Neural progenitor cell (in vitro differentiated cells): ENCODE measurements at regions not wholly inside any gene's neighbourhood (a gene's known extent, or its start where the extent isn't known, plus 50 kb on each side); places are given as distances from the start of the nearest gene placed in this dataset.

Experiments
- EZH2 ChIP-seq: fragments of 200-600 bp; sonication (generic); IDR thresholded peaks from 2 replicates; pipeline ENCODE4 v1.6.1; 2017; ENCODE audit warnings: antibody characterized with exemption, mild to moderate bottlenecking, moderate library complexity
- TF ChIP-seq, protein P1 (sequence below): fragments of 200-600 bp; sonication (generic); IDR thresholded peaks from 2 replicates; pipeline ENCODE4 v1.5.1; 2017; ENCODE audit warnings: antibody characterized with exemption, mild to moderate bottlenecking

DNA sequence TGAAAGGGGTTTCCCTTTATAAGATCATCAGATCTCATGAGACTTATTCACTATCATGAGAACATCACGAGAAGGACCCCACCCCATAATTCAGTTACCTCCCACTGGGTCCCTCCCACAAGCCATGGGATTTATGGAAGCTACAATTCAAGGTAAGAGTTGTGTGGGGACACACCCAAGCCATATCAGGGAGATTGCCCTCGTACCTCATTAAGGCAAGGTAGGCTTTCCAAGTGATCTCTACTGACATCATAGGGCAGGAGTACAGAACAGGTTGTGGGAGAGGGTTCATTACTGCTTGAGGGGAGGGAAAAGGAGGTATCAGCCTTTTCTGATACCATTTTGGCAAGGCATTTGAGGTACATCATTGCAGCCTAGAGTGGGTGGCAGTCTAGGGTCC is 524.6 kb downstream of the PRKD1 start:
- TF ChIP-seq, protein P1, sequence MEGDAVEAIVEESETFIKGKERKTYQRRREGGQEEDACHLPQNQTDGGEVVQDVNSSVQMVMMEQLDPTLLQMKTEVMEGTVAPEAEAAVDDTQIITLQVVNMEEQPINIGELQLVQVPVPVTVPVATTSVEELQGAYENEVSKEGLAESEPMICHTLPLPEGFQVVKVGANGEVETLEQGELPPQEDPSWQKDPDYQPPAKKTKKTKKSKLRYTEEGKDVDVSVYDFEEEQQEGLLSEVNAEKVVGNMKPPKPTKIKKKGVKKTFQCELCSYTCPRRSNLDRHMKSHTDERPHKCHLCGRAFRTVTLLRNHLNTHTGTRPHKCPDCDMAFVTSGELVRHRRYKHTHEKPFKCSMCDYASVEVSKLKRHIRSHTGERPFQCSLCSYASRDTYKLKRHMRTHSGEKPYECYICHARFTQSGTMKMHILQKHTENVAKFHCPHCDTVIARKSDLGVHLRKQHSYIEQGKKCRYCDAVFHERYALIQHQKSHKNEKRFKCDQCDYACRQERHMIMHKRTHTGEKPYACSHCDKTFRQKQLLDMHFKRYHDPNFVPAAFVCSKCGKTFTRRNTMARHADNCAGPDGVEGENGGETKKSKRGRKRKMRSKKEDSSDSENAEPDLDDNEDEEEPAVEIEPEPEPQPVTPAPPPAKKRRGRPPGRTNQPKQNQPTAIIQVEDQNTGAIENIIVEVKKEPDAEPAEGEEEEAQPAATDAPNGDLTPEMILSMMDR = no peak
- TF ChIP-seq EZH2 = no peak
